Stimulated activated CD4-positive, alpha-beta T cell treated with anti-CD3 and anti-CD28 coated beads, Interleukin-15, amount 100 ng/mL, for 48 hours (primary cell): ENCODE measurements at regions not wholly inside any gene's neighbourhood (a gene's known extent, or its start where the extent isn't known, plus 50 kb on each side); places are given as distances from the start of the nearest gene placed in this dataset.
"Not testable (repeated sequence)": the region's sequence is repeated elsewhere in the genome, so short reads cannot be mapped to it uniquely, and the experiment has no call there.

Experiments used
- DNase-seq, 2 donors: peaks; one replicate each; pipeline ENCODE4 v3.0.0-alpha.2; 2020; ENCODE audit warnings: low read depth in 2 of 2

DNA sequence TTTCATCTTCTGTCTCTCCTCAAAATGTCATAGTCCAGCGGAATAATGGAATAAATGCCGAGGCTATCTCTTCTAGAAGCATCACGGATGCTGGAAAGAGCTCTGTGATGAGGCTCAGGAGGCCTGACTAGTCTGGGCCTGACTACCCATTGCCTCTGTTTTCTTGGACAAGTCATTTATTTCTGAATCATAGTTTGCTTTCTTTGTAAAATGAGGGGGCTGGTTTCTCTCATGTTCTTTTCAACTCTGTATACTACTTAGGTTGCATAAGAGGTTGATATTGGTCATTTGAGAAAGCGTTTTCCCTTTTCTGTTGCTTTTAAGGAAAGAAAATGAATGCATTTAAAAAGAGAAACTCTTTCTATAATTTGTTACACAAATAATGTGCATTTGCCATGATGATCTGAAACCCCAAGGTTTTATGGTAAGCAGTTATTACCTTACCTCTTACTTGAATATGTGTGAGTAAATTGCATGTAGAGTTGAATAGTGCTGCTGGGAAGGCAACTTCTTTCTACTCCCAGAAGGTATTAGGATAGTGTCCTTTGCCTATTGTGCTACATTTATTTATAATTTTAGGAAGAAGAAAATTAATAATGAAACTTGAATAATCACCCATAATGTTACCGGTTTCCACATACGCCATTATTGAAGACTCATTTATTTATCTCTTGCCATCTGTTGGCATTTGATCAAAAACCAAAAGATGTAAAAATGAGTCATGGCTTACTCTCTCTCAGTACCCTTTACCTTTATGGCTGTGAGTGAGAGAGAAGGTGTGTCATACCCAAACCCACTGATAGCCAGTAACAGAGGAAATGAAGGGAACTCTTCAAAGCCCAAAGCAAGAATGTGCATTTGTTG lies 179.1 kb downstream of the FASLG start:
- DNase-seq = no peak

DNA sequence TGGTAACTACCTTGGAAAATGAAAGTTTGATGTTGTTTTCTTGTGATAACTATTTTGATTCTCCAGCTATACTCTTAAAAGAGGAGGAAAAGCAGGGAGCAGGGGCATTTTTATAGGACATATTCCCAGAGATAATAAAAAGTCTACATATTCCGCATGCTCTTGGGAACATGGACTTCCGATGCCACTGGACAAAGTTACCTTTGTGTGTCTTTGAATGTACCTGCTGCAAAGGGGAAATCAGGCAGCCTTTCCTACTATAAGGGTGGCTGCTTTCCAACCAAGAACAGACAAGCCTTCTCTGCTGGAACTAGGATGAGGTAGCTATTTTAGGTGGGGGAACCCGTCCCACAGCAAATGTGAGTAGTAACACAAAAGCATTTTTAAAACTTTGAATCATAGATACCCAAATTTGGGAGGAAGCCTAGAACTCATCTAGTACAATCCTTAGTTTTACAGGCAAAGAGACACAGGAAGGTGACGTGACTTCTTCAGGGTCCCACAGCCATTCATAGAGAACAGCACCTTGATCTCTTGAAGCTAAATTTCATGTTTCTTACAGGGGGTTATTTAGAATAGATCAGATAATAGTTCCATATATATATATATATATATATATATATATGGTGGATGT lies 179.9 kb downstream of the FASLG start:
- DNase-seq = no peak

DNA sequence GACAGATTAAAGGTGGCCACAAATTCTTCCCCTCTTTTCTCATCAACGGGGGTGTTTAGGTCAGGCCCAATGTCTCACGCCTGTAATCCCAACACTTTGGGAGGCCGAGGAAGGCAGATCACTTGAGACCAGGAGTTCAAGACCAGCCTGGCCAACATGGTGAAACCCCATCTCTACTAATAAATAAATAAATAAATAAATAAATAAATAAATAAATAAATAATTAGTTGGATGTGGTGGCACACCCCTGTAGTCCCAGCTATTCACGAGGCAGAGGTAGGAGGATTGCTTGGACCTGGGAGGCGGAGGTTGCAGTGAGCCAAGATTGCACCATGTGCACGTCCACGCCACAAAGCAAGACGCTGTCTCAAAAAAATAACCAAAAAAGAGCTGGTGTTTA lies 180.7 kb downstream of the FASLG start:
- DNase-seq = not testable (repeated sequence)

DNA sequence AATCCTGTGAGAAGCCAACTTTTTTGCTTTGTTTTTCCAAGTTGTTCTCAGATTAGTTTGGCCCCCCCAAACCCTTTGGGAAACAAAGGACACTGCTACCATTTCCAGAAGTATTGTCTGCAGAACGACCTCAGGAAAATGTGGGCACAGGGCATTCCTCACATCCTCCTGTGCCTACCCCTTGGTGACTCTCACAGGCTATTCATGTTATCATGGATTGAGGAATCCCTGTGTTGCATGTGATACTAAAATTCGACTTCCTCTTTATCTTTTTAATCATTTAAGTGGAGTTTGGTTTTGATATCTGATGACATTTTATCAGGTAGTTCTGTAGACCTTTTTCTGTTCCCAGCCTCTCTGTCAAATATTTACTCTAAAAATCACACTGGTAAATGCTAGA lies 184.5 kb downstream of the FASLG start:
- DNase-seq = no peak

DNA sequence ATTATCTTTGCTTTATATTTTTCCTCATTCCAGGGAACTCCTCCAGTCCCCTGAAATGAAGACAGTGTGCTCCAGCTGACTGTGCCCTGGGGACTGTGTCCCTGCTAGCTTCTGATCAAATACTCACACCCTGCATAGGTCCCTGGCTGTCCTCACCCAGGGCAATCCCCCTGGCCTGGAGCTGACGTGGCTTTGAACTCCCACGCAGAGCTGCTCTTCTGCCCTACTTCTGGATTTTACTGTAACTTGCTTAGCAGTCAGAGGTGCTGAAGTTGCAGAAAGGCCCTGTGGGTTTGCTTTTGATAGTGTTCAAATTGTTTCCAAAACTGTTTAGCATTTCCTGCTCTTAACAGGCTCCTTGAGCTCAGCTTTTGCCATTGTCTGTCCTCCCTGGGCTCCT lies 186.5 kb downstream of the FASLG start:
- DNase-seq = peak; percentile 43 to 57

DNA sequence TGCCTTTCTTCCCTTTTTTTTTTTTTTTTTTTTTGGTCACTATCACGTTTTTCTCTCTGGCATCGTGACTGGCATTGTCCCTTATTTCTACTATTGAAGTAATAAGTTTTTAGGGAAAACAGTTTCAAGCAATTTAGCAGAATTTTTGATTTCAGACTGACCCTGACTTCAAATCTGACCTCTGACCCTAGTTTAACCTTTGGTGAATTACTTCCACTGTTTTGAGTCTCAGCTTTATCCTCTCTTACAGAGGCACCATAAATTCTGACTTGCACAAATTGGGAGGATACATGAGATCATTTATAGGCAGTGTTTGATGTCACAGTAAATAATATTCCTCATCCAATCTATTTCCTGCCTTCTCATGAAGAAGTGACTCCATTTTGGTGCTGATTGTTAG lies 187.0 kb downstream of the FASLG start:
- no peak for DNase-seq

DNA sequence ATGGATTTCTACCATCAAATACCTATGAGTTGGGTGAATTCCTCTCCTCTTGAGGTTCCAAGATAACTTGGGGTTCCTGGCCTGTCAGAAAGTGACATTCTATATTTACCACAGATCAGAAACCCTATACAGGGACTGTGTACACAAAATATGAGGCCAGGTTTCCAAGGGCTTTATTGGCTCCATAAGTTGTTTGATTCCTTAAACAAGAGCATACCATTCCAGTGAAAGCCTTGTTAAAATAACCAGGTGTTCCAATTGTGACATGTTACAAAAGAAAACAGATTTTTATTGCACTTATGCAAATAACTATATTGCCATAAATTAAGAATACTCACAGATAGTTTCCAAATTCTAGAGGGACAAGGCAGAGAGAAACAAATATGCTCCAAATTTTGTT lies 188.9 kb downstream of the FASLG start:
- DNase-seq = not testable (repeated sequence)

DNA sequence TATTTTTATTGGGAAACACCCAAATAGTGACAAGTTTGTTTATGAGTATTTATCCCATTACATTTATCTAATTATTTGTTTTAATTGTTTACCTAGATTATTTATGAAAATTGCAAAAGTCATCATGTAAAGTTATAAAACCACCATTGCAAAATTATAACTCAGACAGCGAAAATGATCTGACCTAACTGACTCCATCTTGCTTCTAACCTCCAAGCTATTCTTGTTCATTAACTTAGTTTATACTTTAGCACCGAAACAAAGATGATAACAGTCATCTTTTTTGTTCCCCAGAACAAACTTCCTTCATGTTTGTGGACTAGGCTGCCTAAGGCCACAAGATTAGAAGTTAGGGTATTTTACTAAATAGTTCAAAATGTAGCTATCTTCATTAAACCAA lies 190.8 kb downstream of the FASLG start:
- DNase-seq = no peak

DNA sequence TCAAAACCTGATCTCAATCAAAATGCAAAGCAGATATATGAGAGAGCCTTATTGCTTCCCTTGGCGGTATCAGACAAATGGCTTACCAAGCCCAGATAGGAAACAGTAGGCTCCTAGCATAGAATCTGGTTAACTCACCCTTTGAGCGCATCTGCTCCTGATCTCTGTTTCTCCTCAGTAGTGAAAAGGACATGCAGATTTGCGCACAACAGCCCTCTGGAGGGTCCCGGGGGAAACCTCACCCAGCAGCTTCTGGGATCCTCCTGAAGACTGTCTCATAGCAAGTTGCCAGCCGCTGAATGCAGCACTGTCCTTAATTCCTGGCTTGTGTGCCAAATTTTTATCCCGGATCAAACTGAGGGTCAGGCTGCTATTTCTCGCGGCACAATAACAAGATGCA lies 192.2 kb downstream of the FASLG start:
- DNase-seq = no peak

DNA sequence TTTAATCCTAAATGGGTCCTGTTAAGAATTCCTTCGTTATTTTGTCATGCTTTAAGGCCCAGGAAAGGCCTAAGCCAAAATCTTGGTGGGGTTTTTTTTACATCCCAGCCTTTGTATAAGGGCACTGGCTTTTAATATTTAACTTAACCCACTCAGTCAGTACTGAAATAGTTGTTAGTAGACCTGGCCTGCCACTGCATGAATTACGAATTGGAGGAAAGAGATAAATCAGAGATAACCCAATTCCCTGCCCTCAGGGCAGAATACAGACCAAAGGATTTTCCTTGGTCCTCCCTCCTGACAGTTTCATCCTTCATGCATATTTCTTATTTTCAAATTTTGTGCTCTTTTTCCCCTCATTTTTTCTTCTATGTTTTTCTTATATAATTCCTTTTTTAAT lies 193.0 kb downstream of the FASLG start:
- no peak for DNase-seq

DNA sequence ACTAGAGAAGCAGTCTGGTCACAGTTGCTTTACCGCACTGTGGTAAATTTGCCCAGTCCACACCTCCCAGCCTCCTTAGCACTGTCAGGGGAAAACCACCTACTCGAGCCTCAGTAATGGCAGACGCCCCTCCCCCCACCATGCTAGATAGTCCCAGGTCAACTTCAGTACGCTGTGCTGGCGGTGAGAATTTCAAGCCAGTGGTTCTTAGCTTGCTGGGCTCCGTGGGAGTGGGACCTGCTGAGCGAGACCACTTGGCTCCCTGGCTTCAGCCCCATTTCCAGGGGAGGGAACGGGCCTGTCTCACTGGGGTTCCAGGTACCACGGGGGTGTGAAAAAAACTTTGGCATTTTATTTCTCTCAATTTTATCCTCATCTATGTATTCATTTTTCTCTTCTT lies 194.8 kb downstream of the TNFSF18 start:
- DNase-seq = not testable (repeated sequence)

DNA sequence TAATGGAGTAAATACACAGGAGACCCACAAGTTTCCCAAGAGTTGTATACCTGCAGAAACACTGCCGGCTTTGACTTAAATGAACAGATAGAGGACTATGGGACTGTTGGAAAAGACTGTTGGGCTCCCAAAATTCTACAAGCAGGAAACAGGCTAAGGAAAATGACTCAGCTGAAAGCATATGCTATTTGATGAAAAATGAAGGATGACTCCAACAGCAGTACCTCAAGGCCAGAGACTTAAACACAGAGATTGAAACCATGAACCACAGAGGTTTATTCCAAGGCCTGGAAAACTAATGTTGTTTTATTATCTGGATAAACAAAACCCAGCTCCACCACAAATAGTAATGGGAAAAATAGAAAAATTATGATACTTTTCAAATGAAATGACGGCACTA lies 187.7 kb downstream of the TNFSF18 start:
- no peak for DNase-seq

DNA sequence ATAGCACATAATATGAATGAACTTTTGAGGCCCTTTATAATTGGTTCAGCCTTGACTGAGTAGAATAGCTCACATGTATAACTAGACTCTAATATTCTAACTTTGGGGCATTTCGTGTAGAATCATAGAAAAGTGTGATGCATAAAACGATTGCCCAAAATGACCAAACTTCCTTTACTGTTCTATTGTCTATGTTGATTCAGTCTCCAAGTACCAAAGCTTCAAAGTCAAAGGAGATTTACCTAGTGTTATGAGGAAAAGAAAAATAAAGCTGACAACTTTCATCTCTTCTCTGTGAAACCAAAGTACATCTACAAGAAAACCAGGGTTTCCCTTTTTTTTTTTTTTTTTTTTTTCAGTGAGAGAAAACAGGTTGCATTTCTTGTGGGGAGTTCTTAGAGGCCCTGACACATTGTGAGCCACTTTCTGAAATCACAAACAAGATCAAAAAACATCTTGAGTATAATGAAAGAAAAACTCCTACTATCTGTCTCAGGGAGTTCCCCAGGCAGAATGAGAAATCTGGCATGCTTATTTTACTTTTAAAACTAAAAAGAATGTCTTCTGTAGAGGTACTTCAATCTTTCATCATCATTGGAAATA lies 183.4 kb downstream of the TNFSF18 start:
- no peak for DNase-seq

DNA sequence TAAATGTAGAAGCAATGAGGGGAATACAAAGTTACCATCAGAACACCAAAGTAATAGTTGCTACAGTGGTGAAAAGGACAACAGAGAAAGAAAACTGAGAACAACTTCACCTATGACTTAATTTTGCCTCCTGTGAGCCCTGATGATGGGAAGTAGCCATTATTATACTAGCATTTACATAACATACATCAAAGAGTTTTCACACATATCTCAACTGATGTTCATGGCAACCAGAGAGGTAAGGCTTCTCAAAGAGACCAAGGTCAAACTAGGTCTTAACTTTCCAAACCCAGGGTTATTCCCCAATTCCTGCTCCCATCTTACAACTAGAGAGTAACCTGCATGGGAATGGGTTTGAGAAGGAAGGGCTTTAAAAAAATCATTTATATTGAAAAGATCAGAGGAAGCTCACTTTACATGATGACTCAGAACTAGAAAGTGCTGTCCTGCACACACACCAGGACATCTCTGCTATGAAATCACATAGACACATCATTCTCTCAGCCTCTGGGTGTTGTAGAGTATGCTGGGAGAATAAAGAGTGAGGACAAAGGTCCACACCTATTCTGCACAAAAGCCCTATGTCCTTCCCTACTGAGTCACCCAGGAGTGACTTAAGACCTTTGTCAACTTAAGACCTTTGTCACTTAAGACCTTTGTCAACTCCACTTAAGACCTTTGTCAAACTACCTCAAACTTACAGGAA lies 179.7 kb downstream of the TNFSF18 start:
- DNase-seq = no peak

DNA sequence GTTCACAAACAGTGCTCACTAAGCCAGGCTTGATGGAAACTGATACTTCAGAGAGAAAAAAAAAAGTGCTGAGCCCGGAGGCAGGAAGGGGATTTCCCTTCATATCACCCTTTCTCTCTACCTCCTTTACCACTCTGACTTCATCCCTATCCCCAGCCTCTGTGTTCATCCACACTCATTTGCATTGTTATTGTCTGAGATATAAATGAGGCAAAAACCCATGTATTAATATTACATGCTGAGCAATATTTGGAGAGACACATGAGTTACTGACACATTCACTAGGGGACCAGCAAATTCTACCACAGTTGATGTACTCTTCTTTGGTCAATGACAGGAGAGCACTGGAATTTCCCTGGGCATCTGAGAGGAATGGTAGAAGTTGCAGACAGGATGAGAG lies 175.8 kb downstream of the TNFSF18 start:
- no peak for DNase-seq

DNA sequence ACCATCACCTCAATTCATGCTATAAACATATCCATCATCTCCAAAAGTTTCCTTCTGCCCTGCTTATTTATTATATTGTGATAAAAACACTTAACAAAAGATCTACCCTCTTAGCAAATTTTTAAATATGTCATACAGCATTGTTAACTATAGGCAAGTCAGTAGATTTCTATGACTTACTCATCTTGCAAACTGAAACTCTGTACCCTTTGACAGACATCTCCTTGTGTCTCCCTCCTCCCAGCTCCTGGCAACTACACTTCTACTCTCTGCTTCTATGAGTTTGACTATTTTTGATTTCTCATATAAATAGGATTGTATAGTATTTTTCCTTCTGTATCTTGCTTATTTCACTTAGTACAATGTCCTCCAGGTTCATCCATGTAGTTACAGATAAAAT lies 174.8 kb downstream of the TNFSF18 start:
- no peak for DNase-seq

DNA sequence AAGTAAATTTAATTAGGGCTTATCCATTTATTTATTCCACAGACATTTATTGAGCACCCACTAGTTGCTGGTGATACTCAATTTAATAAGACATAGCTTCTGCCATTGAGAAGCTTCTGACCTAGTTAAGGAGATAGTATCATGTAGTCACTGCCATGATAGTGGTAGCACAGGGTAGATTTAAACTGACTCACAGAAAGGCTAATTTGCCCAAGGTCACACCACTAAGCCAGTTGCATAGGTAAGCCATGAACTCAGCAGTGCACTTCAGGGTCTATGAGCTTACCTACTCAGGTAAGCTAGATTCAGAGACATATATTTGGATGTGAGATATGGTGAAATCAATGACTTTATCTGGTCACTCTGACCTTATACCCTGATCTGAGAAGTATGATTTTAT lies 168.4 kb downstream of the TNFSF18 start:
- DNase-seq = no peak

DNA sequence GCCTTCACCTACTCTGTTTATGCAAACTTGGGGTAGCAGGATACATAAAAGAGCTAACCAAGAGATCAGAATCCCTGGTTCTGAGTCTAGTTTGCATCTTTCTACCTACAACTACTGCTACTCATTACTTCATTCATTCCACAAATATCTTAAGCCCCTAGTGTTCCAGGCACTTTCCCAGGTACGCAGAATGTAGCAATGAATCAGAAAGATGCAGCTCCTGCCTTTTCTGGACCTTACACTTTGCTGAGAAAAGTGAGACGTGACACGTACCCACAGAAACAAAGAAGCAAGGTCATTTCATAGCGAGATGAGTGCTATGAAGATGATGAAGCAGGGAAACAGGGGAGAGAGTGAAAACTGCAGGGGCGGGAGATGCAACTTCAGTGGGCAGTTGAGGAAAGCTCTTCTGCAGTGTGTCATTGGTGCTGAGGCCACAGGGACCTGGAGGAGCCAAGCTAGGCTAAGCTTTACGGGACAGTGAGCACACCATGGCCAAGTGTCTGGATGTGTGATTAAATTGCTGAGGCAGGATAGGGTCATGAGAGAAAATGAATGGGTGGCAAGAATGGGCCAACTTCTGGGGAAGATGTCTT lies 167.9 kb downstream of the TNFSF18 start:
- no peak for DNase-seq

DNA sequence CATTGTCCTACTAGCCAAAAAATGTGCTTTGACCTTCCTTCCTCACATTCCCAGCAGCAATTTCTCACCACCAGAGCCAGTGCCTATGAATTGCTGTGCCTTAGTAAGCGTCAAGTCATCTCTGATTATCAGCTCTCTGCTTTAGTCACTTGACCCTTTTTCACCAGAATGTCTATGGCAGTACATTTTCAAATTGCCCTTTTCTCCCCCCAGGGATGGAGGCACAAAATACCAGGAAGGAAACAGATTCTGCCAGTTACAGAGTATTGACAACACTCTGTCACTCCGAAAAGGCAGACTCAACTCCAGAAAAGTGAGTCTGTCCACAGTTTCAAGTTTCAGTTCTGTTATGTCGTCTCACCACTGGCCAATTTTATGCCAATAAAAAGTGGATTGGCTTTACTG lies 167.4 kb downstream of the TNFSF18 start:
- DNase-seq = no peak

DNA sequence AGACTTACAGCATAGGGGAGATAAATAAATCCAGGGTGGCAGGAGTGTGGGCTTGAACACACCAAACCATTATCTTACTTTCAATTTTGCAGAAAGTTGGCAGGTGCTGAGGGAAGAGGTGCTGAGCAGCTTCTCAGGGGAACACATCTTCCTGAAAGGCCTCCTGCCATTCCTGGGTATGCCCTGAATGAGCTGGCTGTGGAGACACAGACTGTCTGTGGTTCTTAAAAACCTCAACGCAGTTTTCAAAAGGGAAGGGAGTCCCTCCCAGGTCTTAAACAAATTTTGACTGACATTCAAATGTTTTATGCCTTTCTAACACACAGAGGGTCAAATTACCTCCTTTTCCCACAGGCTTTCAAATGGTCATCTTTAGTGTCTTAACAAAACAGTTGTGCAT lies 166.9 kb downstream of the TNFSF18 start:
- DNase-seq = no peak

DNA sequence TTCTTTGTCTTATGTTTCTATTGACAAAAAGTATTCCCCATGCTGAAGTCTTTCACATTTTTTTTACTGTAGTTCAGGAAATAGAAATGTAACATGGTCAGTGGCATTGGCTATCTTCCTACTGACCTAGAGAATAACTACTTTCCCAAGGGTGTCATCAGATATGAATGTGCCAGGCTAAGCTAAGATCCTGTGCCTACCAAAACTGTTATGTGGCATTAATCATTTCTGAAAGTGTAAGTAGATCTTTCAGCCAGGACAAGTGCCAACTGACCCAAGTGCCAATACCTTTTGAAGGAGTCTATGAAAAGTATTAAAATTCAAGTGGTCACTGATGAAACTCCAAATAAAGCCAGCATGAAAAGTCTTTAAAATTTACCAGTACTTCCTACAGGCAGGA lies 165.3 kb downstream of the TNFSF18 start:
- no peak for DNase-seq

DNA sequence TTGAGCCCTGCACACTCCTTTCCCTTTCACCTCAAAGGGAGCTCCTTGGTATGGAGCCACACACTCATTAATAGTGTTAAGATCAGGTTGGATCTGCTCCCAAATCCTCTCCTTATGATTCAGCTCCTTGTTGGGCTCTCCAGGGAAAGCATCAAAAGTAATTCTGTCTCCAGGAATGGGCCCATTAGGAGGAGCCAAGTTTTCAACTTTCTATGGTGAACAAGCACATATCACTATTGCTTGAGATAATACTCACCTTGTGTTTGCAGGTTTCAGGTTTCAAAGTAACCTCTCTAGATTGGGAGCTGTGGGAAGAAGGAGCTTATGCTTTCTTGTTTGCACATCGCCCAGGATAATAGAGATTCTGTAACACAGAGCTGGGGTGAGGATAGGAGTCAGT lies 164.8 kb downstream of the TNFSF18 start:
- DNase-seq = no peak
